SKM-1 treated with dmso at 0.1 percent for 144 hours (cell line): ENCODE measurements at regions not wholly inside any gene's neighbourhood (a gene's known extent, or its start where the extent isn't known, plus 50 kb on each side); places are given as distances from the start of the nearest gene placed in this dataset.

ENCODE experiments used
- DNase-seq: peaks from one replicate; lab custom pipeline; 2025; ENCODE audit not compliant: unreplicated experiment; lab: John Stamatoyannopoulos, UW

GRCh38 chr3:132183811-132184210, 133.4 kb upstream of the ACP3 start:
- no peak for DNase-seq

- no peak for DNase-seq
Measured at GRCh38 chr3:132187746-132188145, 129.5 kb upstream of the ACP3 start.

GRCh38 chr3:132189601-132190000, 127.6 kb upstream of the ACP3 start:
- DNase-seq = no peak

GRCh38 chr3:132196113-132196512, 121.1 kb upstream of the ACP3 start:
- no peak for DNase-seq

GRCh38 chr3:132198516-132198915, 118.7 kb upstream of the ACP3 start:
- DNase-seq = no peak

- no peak for DNase-seq
Measured at GRCh38 chr3:132199451-132199850, 117.8 kb upstream of the ACP3 start.

- DNase-seq = no peak
Measured at GRCh38 chr3:132202586-132202985, 114.6 kb upstream of the ACP3 start.

GRCh38 chr3:132203889-132204596, 113.2 kb upstream of the ACP3 start:
- no peak for DNase-seq

- no peak for DNase-seq
Measured at GRCh38 chr3:132205609-132206008, 111.6 kb upstream of the ACP3 start.

- DNase-seq = no peak
Measured at GRCh38 chr3:132209855-132210254, 107.4 kb upstream of the ACP3 start.

GRCh38 chr3:132210476-132211346, 106.5 kb upstream of the ACP3 start:
- no peak for DNase-seq

GRCh38 chr3:132211896-132212295, 105.3 kb upstream of the ACP3 start:
- DNase-seq = no peak

GRCh38 chr3:132218817-132219755, 98.1 kb upstream of the ACP3 start:
- DNase-seq = no peak

- no peak for DNase-seq
Measured at GRCh38 chr3:132220986-132221385, 96.2 kb upstream of the ACP3 start.

GRCh38 chr3:132222868-132223538, 94.2 kb upstream of the ACP3 start:
- no peak for DNase-seq

GRCh38 chr3:132225664-132226063, 91.5 kb upstream of the ACP3 start:
- DNase-seq = no peak

GRCh38 chr3:132228923-132229322, 88.3 kb upstream of the ACP3 start:
- DNase-seq = no peak

GRCh38 chr3:132229641-132230040, 87.6 kb upstream of the ACP3 start:
- no peak for DNase-seq

GRCh38 chr3:132230156-132231000, 86.8 kb upstream of the ACP3 start:
- no peak for DNase-seq

GRCh38 chr3:132231633-132232032, 85.6 kb upstream of the ACP3 start:
- no peak for DNase-seq
